NCI-H774 (cell line): ENCODE measurements at regions not wholly inside any gene's neighbourhood (a gene's known extent, or its start where the extent isn't known, plus 50 kb on each side); places are given as distances from the start of the nearest gene placed in this dataset.
A peak's percentile ranks its signal among the peaks of the same experiment; 100 is the strongest.

Experiments
- DNase-seq: peaks from one replicate; lab custom pipeline; 2025; lab: John Stamatoyannopoulos, UW

GRCh38 chr22:34430386-34430785 is 510.1 kb upstream of the LARGE1 start:
- DNase-seq, result no peak

GRCh38 chr22:34434371-34434770 is 514.1 kb upstream of the LARGE1 start:
- no peak for DNase-seq

GRCh38 chr22:34437140-34437539 is 516.9 kb upstream of the LARGE1 start:
- DNase-seq, result peak; percentile 12

- no peak for DNase-seq
Observed at GRCh38 chr22:34454598-34454997, 534.3 kb upstream of the LARGE1 start.

- DNase-seq, result no peak
Observed at GRCh38 chr22:34462795-34463194, 542.5 kb upstream of the LARGE1 start.

GRCh38 chr22:34475886-34476285 is 555.6 kb upstream of the LARGE1 start:
- no peak for DNase-seq

GRCh38 chr22:34476762-34477161 is 556.5 kb upstream of the LARGE1 start:
- DNase-seq, result no peak

GRCh38 chr22:34481090-34481489 is 560.8 kb upstream of the LARGE1 start:
- DNase-seq, result no peak

GRCh38 chr22:34486381-34486780 is 566.1 kb upstream of the LARGE1 start:
- DNase-seq, result no peak

GRCh38 chr22:34489861-34490260 is 569.6 kb upstream of the LARGE1 start:
- DNase-seq, result no peak

- DNase-seq, result no peak
Observed at GRCh38 chr22:34490886-34491285, 570.6 kb upstream of the LARGE1 start.

- DNase-seq, result no peak
Observed at GRCh38 chr22:34493486-34493885, 572.5 kb upstream of the ISX start.

- DNase-seq, result no peak
Observed at GRCh38 chr22:34501366-34501965, 564.5 kb upstream of the ISX start.

- DNase-seq, result no peak
Observed at GRCh38 chr22:34502821-34503220, 563.1 kb upstream of the ISX start.

- DNase-seq, result no peak
Observed at GRCh38 chr22:34508797-34509196, 557.2 kb upstream of the ISX start.

- no peak for DNase-seq
Observed at GRCh38 chr22:34526681-34527080, 539.3 kb upstream of the ISX start.

- DNase-seq, result no peak
Observed at GRCh38 chr22:34534101-34534500, 531.9 kb upstream of the ISX start.

- no peak for DNase-seq
Observed at GRCh38 chr22:34567367-34567766, 498.6 kb upstream of the ISX start.

- DNase-seq, result no peak
Observed at GRCh38 chr22:34570408-34570807, 495.6 kb upstream of the ISX start.

- no peak for DNase-seq
Observed at GRCh38 chr22:34579519-34579918, 486.4 kb upstream of the ISX start.

- DNase-seq, result no peak
Observed at GRCh38 chr22:34587357-34588356, 478.3 kb upstream of the ISX start.

- no peak for DNase-seq
Observed at GRCh38 chr22:34588871-34589545, 476.9 kb upstream of the ISX start.
